Nephron (organoid): ENCODE measurements at regions not wholly inside any gene's neighbourhood (a gene's known extent, or its start where the extent isn't known, plus 50 kb on each side); places are given as distances from the start of the nearest gene placed in this dataset.

Source experiments
- H3K27ac Mint-ChIP-seq, 3 experiments: 2 replicates each; pipeline ENCODE4 v1.8.0; 2020; ENCODE audit warnings: mixed read lengths in 3 of 3, mild to moderate bottlenecking in 2 of 3, moderate library complexity in 1 of 3
- H3K27me3 Mint-ChIP-seq: 2 replicates; pipeline ENCODE4 v1.8.0; 2021; ENCODE audit warnings: low read depth, mild to moderate bottlenecking, moderate library complexity, mixed read lengths
- H3K36me3 Mint-ChIP-seq: 2 replicates; pipeline ENCODE4 v1.8.0; 2020; ENCODE audit warnings: low read depth, mixed read lengths
- H3K4me1 Mint-ChIP-seq: 2 replicates; pipeline ENCODE4 v1.8.0; 2020; ENCODE audit warnings: mixed read lengths
- H3K4me3 Mint-ChIP-seq, 3 experiments: 2 replicates each; pipeline ENCODE4 v1.8.0; 2020; ENCODE audit warnings: mild to moderate bottlenecking in 3 of 3, mixed read lengths in 3 of 3, moderate library complexity in 2 of 3
- H3K9me3 Mint-ChIP-seq: 2 replicates; pipeline ENCODE4 v1.8.0; 2020; ENCODE audit warnings: mixed read lengths
- CTCF ChIP-seq, 3 experiments: fragments of 200-600 bp; sonication (generic); IDR thresholded peaks; one replicate each; pipeline ENCODE4 v1.5.0; 2021; ENCODE audit warnings: antibody characterized with exemption in 3 of 3; ENCODE audit not compliant: unreplicated experiment in 3 of 3

GRCh38 chr5:63812693-63813092 is 149.6 kb downstream of the HTR1A start:
- Mint-ChIP-seq H3K36me3 (no peaks in the 10 kb centered on the region), H3K4me3 (no peak overlapping the region), H3K9me3 (peaks cover 9% of the 10 kb centered on the region), H3K27me3 (no peaks in the 10 kb centered on the region), H3K27ac (no peak overlapping the region), H3K4me1 (no peaks in the 10 kb centered on the region)
- TF ChIP-seq CTCF (IDR thresholded peaks at IDR 0.05; ENCODE audit: unreplicated experiment in 3 of 3), result no peak

- H3K9me3 Mint-ChIP-seq, result peaks cover 6% of the 10 kb centered on the region
- no peak overlapping the region for H3K27ac Mint-ChIP-seq
- H3K27me3 Mint-ChIP-seq, result no peaks in the 10 kb centered on the region
- no peaks in the 10 kb centered on the region for H3K36me3 Mint-ChIP-seq
- no peak for TF ChIP-seq CTCF (IDR thresholded peaks at IDR 0.05; ENCODE audit: unreplicated experiment in 3 of 3)
- no peaks in the 10 kb centered on the region for H3K4me1 Mint-ChIP-seq
- no peak overlapping the region for H3K4me3 Mint-ChIP-seq
Measured at GRCh38 chr5:63811961-63812360, 150.3 kb downstream of the HTR1A start.

GRCh38 chr5:63811286-63811685 is 151.0 kb downstream of the HTR1A start:
- no peak for TF ChIP-seq CTCF (IDR thresholded peaks at IDR 0.05; ENCODE audit: unreplicated experiment in 3 of 3)
- Mint-ChIP-seq H3K36me3 (no peaks in the 10 kb centered on the region), H3K27ac (no peak overlapping the region), H3K9me3 (peaks cover 4% of the 10 kb centered on the region), H3K4me1 (no peaks in the 10 kb centered on the region), H3K4me3 (no peak overlapping the region), H3K27me3 (no peaks in the 10 kb centered on the region)

GRCh38 chr5:63805151-63805550 is 157.1 kb downstream of the HTR1A start:
- Mint-ChIP-seq H3K9me3 (no peaks in the 10 kb centered on the region), H3K36me3 (no peaks in the 10 kb centered on the region), H3K27ac (no peak overlapping the region), H3K4me3 (no peak overlapping the region), H3K4me1 (no peaks in the 10 kb centered on the region), H3K27me3 (no peaks in the 10 kb centered on the region)
- no peak for TF ChIP-seq CTCF (IDR thresholded peaks at IDR 0.05; ENCODE audit: unreplicated experiment in 3 of 3)

GRCh38 chr5:63803165-63803564 is 159.1 kb downstream of the HTR1A start:
- H3K27ac Mint-ChIP-seq, result no peak overlapping the region
- no peaks in the 10 kb centered on the region for H3K4me1 Mint-ChIP-seq
- no peak overlapping the region for H3K4me3 Mint-ChIP-seq
- no peaks in the 10 kb centered on the region for H3K27me3 Mint-ChIP-seq
- no peaks in the 10 kb centered on the region for H3K36me3 Mint-ChIP-seq
- H3K9me3 Mint-ChIP-seq, result no peaks in the 10 kb centered on the region
- TF ChIP-seq CTCF (IDR thresholded peaks at IDR 0.05; ENCODE audit: unreplicated experiment in 3 of 3), result no peak

- Mint-ChIP-seq H3K4me3 (no peak overlapping the region), H3K36me3 (no peaks in the 10 kb centered on the region), H3K9me3 (peaks cover 23% of the 10 kb centered on the region), H3K27me3 (peaks cover 4% of the 10 kb centered on the region), H3K27ac (no peak overlapping the region), H3K4me1 (no peaks in the 10 kb centered on the region)
- TF ChIP-seq CTCF (IDR thresholded peaks at IDR 0.05; ENCODE audit: unreplicated experiment in 3 of 3), result no peak
Measured at GRCh38 chr5:63794979-63795378, 167.3 kb downstream of the HTR1A start.
